GM21526 (cell line): ENCODE measurements at regions not wholly inside any gene's neighbourhood (a gene's known extent, or its start where the extent isn't known, plus 50 kb on each side); places are given as distances from the start of the nearest gene placed in this dataset.

ENCODE experiments used
- ATAC-seq: cut with Tn5 transposase; IDR thresholded peaks from one replicate; pipeline ENCODE4 v1.9.1; 2021; ENCODE audit warnings: moderate library complexity; ENCODE audit not compliant: unreplicated experiment, low FRiP score

- no peak for ATAC-seq
These were observed 472.3 kb upstream of the CITED2 start for GRCh38 chr6:139846538-139847456.

- no peak for ATAC-seq
These were observed 470.5 kb upstream of the CITED2 start for GRCh38 chr6:139844907-139845306.

GRCh38 chr6:139841794-139842215 is 467.4 kb upstream of the CITED2 start:
- peak; percentile 86 for ATAC-seq

GRCh38 chr6:139839506-139840156 is 465.2 kb upstream of the CITED2 start:
- no peak for ATAC-seq

GRCh38 chr6:139834232-139834631 is 459.8 kb upstream of the CITED2 start:
- no peak for ATAC-seq

GRCh38 chr6:139833592-139833991 is 459.1 kb upstream of the CITED2 start:
- ATAC-seq: no peak

- no peak for ATAC-seq
These were observed 458.3 kb upstream of the CITED2 start for GRCh38 chr6:139832493-139833305.

- ATAC-seq: no peak
These were observed 455.1 kb upstream of the CITED2 start for GRCh38 chr6:139829576-139829975.

- no peak for ATAC-seq
These were observed 454.5 kb upstream of the CITED2 start for GRCh38 chr6:139828751-139829519.

GRCh38 chr6:139825935-139826374 is 451.5 kb upstream of the CITED2 start:
- no peak for ATAC-seq

GRCh38 chr6:139824864-139825263 is 450.4 kb upstream of the CITED2 start:
- no peak for ATAC-seq

- no peak for ATAC-seq
These were observed 449.3 kb upstream of the CITED2 start for GRCh38 chr6:139823808-139824126.

- ATAC-seq: no peak
These were observed 448.8 kb upstream of the CITED2 start for GRCh38 chr6:139823099-139823807.

- ATAC-seq: no peak
These were observed 447.3 kb upstream of the CITED2 start for GRCh38 chr6:139821676-139822223.

- ATAC-seq: no peak
These were observed 445.8 kb upstream of the CITED2 start for GRCh38 chr6:139820210-139820609.

- no peak for ATAC-seq
These were observed 445.3 kb upstream of the CITED2 start for GRCh38 chr6:139819776-139820175.

GRCh38 chr6:139812939-139813338 is 438.5 kb upstream of the CITED2 start:
- no peak for ATAC-seq

- no peak for ATAC-seq
These were observed 427.3 kb upstream of the CITED2 start for GRCh38 chr6:139801571-139802321.

GRCh38 chr6:139800837-139801236 is 426.4 kb upstream of the CITED2 start:
- ATAC-seq: peak; percentile 77
